GM21825 (cell line): ENCODE measurements at regions not wholly inside any gene's neighbourhood (a gene's known extent, or its start where the extent isn't known, plus 50 kb on each side); places are given as distances from the start of the nearest gene placed in this dataset.

Experiments used
- ATAC-seq: cut with Tn5 transposase; IDR thresholded peaks from one replicate; pipeline ENCODE4 v1.9.1; 2021; ENCODE audit warnings: mild to moderate bottlenecking, moderate library complexity; ENCODE audit not compliant: unreplicated experiment

DNA sequence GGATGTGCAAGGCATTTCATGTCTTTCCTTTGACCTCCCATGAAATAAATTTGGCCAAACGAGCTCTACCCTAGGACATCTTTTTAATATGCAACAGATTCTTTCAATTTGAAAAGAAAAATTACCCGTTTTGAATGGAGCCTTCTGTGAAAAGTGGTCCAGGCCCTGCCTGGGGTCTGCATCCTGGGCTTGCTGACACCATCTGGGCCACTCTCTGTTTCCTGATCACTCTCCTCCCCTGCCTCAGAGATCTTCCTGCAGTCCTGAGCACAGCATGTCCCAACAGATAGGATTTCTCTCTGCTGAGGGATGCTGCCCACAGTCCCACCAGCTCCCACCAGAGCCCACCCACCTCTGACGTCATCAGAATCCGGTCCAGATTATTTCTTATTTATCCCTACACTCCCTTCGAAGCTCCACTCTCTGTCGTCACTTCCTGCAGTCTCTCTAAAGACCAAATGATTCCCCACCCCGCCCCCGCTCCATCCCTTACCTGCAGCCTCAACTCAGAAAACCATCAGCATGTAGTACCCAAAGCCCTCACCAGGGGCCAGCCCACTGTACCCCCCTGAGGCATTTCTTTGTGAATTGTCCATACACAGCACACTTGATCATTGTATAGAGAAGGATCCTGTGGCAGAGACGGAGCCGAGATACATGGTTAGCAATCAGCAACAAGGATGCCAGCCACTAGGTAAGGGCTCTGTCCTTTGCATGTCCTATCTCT lies 192.1 kb upstream of the MGMT start:
- no peak for ATAC-seq

DNA sequence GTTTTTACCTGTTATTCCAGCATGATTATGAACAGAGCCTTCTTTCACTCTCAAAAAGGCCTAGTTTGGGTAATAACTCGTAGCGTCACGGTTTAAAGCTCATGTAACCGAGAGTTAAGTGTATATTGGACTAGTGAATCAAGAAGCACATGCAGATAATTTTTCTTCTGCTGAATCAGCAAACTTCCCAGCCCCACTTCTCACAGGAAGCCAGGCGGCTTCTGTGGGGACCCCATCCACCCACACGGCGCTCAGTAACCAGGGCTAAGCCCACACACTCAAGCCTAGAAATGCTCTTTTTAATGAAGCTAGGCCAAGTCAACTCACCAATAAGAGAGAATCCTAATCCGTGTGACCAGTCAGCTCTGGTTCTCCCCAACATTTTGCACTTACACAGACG lies 191.2 kb upstream of the MGMT start:
- no peak for ATAC-seq

DNA sequence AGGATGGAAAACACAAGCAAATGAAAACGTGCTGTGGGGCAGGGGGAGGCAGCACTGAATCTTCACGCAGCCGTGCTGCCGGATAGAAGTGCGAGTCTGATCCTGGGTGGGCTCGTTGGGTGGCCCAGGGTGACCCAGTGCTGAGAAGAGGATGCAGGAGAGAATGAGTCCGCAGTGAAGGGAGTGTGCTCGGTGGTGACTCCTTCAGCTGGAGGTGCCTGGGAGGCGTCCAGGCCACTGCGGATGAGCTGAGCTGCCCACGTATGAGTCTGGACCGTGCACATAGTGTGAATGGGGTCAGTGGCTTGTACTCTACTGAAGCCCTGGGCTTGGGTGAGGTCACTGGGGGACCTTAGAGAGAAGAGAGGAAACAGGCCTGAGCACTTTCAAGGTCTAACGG lies 190.0 kb upstream of the MGMT start:
- no peak for ATAC-seq

DNA sequence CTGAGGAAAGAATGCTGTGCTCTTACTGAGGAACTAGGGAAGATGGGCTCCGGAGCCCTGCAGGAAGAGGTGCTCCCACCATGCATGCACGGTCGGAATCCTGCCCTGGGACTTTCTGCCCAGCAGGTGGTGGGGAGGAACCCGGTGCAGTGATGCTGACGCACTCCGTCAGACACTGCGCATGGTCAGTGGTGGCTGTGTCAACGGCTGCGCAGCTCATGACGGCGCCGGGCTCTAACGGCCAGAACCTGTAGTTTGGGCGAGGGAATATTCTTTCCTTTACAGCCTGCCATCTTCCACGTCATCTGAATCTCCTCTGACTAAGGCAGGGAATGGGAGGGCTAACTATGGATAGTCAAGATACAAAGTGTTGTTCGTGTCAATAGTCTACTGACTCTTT lies 189.2 kb upstream of the MGMT start:
- no peak for ATAC-seq

DNA sequence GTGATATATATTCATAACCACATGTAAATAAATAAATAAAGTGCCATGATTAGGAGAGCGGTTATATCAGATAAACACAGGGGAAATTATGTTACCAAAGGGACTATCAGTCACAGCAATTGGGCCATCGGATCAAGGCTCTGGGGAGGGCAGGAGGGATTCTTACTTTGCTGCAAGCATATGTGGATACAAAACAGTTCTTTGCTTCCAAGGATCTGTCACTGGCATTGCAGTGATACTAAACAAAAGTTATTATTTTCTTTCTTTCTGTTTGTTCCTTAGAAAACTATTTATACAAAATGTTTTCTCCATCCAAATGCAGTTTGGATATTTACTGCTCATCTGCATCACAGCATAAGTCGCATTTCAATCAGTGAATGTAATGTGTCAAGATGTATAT lies 188.4 kb upstream of the MGMT start:
- no peak for ATAC-seq

DNA sequence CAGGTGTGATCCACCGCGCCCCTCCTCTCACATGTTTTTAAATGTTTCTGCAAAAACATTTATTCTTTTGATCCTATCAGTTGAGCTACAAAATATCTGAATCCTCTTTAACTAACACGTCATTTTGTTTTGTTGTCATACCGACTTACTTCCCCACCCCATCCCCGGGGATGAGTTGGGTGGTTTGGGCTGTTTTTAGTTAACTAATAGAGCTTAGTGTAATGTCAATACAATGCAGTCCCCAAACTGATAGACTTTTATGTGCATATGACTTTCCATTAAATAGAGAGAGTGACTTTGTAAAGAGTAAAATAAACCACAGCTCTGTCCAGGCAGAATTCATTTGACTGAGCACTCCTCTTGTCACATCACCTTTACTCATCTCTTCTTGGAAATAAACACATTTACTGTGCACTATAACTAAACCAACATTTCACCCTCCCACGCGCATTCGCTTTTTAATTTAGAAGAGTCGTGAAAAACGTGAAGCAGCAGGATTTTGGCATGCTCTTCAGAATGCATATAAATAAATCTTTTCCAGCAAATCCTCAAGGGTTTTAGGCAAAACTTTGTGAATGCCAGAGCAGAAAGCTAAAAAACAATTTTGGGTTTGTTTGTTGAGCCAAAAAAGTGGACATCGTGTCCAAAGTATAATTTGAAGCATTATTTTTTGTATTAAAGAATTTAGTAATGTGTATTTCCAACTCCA lies 187.4 kb upstream of the MGMT start:
- ATAC-seq = no peak

DNA sequence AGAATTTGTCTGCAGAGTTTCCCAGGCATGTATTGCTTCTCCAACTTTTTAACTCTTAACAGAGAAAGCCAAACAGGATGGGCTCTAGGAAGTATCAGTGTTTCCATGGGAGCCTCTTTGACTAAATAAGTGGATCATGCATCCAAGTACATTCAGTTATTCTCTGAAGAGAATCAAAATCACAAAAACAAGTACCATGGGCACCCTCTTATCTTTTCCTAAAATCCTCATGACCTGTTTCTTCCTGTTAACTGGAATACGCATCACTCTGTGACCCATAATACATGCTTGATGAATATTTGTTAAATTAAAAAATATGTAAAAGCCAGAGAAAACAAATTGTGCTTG lies 186.9 kb upstream of the MGMT start:
- no peak for ATAC-seq

DNA sequence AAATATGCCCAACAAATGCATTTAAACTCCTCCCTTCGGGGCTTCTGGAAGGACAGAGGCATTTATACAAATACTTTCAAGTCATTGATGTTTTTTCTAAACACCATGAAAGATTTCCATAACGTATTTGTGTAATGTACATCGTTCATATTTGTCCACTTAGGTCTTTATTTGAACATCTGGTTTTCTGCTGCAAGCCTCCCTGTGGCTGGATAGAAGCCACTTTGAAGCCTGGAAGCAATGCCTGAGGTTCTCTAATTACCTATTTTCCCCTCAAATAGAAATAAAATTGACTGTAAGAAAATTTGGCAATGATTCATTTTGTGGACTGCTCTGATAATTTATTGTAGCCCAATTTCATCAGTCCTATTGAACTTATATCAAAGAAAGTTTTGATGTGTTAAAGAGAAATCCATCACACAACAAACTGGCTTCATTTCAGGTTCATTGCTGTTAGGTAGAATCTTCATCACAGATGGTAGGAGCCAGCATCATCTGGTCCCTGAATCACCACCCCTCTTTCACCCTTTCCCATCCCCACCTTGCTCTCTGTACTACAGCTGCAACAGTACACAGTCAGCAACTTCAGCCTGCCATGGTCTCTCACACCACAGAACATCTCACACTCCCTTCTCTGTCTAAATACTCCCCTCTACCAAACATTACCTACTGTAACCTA lies 186.0 kb upstream of the MGMT start:
- ATAC-seq = no peak

DNA sequence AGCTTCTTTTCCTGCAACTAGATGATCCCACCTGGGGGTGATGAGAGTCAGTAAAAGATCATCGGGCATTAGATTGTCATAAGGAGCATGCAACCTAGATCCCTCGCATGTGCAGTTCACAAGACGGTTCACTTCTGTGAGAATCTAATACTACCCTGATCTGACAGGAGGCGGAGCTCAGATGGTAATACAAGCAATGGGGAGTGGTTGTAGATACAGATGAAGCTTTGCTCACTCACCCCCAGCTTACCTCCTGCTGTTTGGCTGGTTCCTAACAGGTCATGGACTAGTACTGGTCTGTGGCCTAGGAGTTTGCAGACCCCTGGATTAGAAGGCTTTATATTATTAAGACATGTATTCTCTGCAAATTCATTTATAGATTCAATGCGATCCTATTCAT lies 181.6 kb upstream of the MGMT start:
- ATAC-seq = no peak

DNA sequence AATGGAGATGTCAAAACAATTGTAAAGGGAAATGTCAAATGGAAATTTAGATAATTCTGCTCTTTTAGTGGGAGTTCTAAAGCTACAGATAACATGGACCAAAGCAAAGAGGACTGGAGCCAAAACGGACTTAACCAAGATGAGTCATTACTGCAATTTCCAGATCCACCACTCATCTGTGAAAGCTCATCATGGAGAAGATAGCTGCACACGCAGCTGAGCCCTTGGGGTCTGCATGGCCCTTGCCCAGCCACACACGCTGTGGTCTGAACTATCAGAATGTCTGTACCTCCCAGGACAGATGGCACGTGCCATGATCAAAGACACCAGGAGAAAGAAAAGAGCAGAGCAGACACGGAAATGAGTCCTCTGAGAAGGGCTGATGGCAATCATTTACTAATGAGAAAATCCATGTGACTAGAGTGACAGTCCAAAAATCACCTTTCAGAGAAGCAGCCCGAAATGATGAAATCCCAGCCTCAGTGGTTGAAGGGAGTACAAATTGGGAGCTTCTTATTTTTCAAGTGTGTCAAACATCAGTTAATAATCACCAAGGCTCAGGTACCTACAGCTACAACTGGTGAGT lies 177.9 kb upstream of the MGMT start:
- no peak for ATAC-seq

DNA sequence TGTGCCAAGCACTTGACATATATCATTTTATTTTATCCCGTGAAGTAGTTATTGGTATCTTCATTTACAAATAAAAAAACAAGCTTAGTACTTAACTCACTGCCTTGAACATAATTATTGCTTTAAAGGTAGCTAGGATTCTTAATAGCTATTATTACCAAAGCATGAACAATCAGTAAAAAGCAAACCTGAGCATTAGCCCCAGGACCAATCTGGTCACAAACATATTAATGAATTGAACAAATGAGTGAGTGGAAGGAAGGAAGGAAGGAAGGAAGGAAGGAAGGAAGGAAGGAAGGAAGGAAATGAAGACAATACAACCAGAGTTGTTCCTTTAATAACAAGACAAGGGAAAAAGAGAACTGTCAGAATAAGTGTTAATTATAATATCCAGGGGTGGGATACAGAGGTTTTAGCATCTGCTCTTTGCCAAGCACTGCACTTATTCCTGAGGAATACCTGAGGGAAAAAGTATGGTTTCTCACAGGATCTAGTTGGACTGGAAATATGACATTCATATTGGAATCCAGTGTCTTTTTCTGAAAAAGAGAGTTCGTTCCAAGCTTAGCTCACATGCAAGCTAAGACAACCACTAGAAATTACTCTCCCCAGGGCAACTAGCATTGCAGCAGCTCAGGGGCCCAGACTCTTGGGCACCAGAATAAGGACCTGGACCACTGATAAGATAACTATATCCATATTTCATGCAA lies 172.9 kb upstream of the MGMT start:
- no peak for ATAC-seq

DNA sequence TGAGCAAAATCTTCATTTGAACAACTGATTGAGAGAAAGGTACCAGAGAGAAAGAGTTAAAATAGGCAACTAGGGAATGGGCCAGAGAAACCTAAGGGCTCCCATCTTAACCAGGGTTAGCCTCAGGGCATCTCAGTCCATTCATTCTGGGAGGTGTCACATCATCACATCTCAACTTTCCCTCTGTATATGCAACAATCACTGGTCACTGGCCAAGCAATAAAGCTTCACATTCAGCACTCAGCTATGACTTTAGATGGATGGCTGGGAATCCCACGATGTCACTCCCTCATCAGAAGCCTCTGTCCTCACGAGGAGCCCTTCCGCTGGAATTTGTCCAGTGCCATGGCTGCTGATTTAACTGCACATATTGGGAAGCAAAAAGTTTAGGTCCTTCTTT lies 172.1 kb upstream of the MGMT start:
- ATAC-seq = no peak

DNA sequence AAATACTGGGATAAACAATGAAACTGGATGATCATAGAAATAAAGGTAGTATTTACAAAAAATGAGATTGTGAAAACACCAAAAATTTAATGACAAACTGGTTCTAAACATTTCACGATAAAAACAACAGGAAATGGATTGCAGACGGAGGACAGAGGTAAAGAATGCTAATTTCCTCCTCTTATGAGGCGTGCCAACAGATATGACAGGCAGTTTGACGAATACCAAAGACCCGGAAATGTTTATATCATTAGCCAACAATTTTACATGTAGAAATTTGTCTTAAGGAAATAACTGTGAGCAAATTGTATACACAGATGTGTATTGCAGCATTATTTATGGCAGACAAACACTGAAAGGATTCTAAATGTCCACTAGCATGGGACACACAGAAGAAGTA lies 162.0 kb upstream of the MGMT start:
- ATAC-seq = no peak

DNA sequence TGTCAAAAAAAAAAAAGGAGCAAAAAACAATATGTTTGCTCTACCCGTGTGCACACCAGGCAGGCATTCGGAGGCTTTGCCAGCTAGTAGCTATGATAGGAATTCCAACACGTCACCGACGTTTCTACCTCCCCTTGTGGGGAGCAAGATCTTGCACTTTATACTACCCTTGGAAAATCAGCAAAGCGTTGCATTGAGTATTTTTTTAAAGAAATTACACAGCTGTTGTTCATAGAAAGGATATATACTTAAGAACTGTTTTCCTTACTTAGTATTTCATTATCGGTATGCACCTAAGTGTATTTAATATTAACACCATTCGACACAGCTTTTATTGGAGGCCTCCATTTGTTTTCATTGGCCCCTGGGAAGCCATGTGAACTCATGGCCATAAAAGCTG lies 159.9 kb upstream of the MGMT start:
- ATAC-seq = no peak

DNA sequence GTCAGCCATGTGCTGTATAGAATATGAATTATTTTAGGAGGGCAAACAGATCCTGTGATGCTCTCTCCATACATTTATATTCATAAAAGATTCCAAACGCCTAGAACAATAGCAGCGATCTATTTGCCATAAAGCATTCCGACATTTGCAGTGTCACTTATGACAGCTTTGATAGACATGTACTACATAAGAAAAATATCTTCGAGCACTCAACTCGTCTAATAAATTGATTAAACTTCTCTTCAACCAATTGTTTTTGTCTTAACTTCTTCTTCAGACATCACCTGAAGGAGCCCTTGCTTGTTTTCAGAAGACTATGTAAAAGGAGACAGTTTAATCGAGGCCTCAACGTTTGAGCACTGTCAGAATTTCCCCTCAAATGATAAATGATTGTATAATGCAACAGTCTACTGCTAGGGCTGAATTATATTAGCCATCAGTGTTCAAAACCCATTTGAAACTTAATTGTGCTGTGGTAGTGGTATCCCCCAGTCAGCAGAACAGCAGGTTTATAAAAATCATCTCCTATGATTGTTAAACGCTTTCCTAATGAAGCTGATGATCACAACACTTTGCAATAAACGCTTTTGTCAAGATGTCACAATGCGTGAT lies 158.0 kb upstream of the MGMT start:
- no peak for ATAC-seq

DNA sequence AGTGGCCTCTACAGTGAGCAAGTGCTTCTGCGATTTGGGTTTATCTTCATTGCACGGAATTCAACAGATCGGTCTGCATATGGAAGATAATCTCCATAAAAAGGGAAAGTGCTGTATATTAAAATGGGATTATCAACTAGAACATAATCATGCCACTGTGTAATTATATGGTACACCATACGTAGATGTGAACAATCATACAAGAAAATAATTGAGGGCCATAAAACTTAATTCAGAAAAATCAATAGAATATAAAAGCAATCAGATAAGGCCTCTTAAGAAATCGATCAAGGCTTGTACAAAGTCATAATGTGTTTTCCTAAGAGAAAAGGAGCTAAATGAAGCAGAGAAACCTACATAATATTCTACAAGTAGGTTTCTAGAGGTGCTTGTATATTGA lies 157.5 kb upstream of the MGMT start:
- ATAC-seq = no peak

DNA sequence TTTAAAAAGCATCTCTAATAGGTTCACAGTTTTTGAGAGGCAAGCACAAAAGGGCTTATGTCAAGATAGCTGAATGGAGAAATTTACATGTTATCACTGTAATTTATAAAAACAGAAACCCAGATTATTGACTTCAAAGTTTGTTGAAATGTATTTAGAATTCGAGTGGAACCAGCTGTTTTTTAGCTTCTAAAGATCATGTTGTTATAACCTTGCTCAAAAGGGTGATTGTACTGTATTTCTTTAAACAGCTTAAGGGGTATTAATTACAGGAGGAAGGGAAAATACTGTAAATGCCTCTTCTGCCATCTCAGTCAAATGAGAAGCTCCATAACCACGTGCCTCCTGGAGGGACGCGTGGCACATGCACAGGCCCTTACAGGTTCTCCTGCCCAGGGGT lies 156.2 kb upstream of the MGMT start:
- no peak for ATAC-seq

DNA sequence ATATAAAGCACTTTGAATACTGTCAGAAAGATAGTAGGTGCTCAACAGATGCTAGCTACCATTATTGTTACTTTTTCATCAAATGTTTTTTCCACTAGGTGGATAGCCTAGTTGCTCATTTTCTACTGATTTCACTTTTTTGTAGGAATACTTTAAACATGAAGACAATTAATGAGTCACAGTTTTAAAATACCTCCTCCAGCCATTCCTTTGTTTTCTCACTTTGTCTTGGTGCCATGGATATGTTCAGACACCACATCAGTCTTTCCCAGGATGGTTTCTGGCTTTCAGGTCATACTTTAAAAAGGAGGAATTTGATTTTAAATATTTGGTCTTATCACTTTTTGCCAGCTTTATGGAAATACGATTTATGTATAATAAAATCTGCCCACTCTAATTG lies 147.1 kb upstream of the MGMT start:
- no peak for ATAC-seq

DNA sequence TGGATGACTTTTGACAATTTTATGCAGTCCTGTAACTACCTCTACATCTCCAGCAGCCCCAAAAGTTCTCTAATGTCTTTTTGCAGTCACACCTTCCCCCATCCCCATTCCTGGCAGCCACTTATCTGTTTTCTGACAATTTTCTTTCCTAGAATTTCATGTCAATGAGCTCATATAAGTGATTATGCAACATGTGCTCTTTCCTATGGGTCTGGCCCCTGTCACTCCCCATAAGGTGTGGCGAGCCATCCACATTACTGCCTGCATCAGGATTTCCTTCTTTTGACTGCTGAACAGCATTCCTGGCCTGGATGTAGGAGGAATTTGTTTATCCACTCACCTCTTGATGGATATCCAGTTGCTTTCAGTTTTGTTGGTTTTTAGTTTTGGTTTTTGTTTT lies 146.7 kb upstream of the MGMT start:
- no peak for ATAC-seq

DNA sequence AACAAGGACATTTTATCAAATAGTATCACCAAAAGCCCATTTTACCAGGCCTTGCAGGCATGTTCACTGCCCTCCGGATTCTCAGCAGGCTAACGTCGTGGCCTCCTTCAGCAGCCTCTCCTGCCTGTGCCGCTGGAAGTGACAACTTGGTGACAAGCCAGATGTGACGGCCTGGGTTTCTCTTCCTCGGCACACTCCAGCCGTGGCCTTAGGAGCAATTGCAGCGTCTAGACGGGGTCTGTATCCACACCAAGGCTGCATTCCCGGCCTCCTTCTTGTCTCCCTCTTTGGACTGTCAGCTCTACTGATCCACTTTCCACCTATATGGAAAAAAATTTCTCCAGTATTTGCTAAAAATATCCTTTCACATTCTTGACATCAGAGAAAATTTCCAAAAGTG lies 145.3 kb upstream of the MGMT start:
- ATAC-seq = no peak
